Natural killer cell (primary cell): ENCODE measurements at regions not wholly inside any gene's neighbourhood (a gene's known extent, or its start where the extent isn't known, plus 50 kb on each side); places are given as distances from the start of the nearest gene placed in this dataset.

Experiments
- ATAC-seq, 3 donors: fragments of 150-1000 bp in 2 of 3; fragments of 200-7000 bp in 1 of 3; cut with Tn5 transposase; 1 replicate in 1 of 3; 2 replicates in 2 of 3; pipeline ENCODE4 v1.10.0; 2021; ENCODE audit warnings: mild to moderate bottlenecking in 2 of 3, moderate library complexity in 2 of 3
- DNase-seq, 2 donors: peaks; one replicate each; pipeline versions ENCODE4 v3.0.0 to v3.0.0-alpha.2; 2013 to 2021; ENCODE audit warnings: mixed read lengths in 1 of 2
- H3K27ac ChIP-seq: one replicate; pipeline ENCODE4 v1.5.1; 2013; ENCODE audit warnings: mild to moderate bottlenecking, low read length
- H3K27me3 ChIP-seq: one replicate; pipeline ENCODE4 v1.6.1; 2013; ENCODE audit warnings: low read length; ENCODE audit not compliant: control insufficient read depth, insufficient read depth
- H3K36me3 ChIP-seq: one replicate; pipeline ENCODE4 v1.6.1; 2013; ENCODE audit warnings: low read length; ENCODE audit not compliant: control insufficient read depth, insufficient read depth
- H3K4me1 ChIP-seq: one replicate; pipeline ENCODE4 v1.6.1; 2013; ENCODE audit warnings: low read length; ENCODE audit not compliant: control insufficient read depth, insufficient read depth
- H3K4me3 ChIP-seq: one replicate; pipeline ENCODE4 v1.5.1; 2013; ENCODE audit warnings: low read length
- H3K9me3 ChIP-seq: one replicate; pipeline ENCODE4 v1.6.1; 2013; ENCODE audit warnings: low read length; ENCODE audit not compliant: control insufficient read depth, insufficient read depth
- H3K27ac Mint-ChIP-seq, 2 donors: one replicate each; pipeline ENCODE4 v1.8.0; 2022; ENCODE audit warnings: mild to moderate bottlenecking in 2 of 2, mixed read lengths in 2 of 2, moderate library complexity in 1 of 2
- H3K27me3 Mint-ChIP-seq, 2 donors: one replicate each; pipeline ENCODE4 v1.8.0; 2022; ENCODE audit warnings: low read depth in 2 of 2, mixed read lengths in 2 of 2
- H3K36me3 Mint-ChIP-seq: one replicate; pipeline ENCODE4 v1.8.0; 2022; ENCODE audit warnings: mixed read lengths
- H3K4me1 Mint-ChIP-seq, 2 donors: one replicate each; pipeline ENCODE4 v1.8.0; 2022; ENCODE audit warnings: mixed read lengths in 2 of 2
- H3K4me3 Mint-ChIP-seq: one replicate; pipeline ENCODE4 v1.8.0; 2022; ENCODE audit warnings: mild to moderate bottlenecking, moderate library complexity, mixed read lengths
- H3K9me3 Mint-ChIP-seq, 2 donors: one replicate each; pipeline ENCODE4 v1.8.0; 2022; ENCODE audit warnings: mixed read lengths in 2 of 2
- CTCF ChIP-seq: fragments of 200-600 bp; IDR thresholded peaks from one replicate; pipeline ENCODE4 v1.8.0; 2022; ENCODE audit warnings: antibody characterized with exemption
- WGBS: methylation state at CpG from one replicate; pipeline ENCODE4 v1.1.7; 2013; ENCODE audit warnings: missing lambda C conversion rate; ENCODE audit not compliant: insufficient coverage; 5-methylcytosine and 5-hydroxymethylcytosine counted together
- intact Hi-C: fragments of 100-400 bp; cut with micrococcal nuclease; formaldehyde crosslinking; loops from one replicate; pipeline ENCODE4 v1.14.2; 2022

DNA sequence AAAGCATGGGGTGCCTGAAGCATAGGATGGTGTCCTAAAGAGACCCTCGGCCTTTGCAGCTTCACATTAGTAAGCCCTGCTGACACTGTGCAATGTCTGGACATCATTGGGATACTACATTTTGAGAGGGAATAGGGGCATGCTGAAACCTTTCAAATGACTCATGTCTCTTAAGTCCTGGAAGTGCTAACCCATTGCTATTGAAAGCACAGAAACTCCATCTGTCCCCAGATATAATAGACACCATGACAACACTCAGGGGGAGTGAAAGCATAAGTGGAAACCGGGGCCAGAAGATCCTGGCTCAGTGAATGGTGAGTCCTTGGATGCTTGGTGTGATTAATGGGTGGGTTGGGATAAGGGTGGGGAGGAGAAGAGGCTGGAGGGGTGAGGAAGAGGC lies 595.5 kb upstream of the ID2 start:
- no peak overlapping the region for H3K4me3 ChIP-seq
- H3K9me3 ChIP-seq, result no peaks in the 10 kb centered on the region
- intact Hi-C loops, result no loop called here
- TF ChIP-seq CTCF, result no peak
- Mint-ChIP-seq H3K36me3 (no peaks in the 10 kb centered on the region), H3K4me3 (no peak overlapping the region), H3K9me3 (no peaks in the 10 kb centered on the region), H3K27me3 (no peaks in the 10 kb centered on the region), H3K27ac (no peak overlapping the region), H3K4me1 (peaks cover 0 to 11% of the 10 kb centered on the region in 2 donors)
- WGBS, result 91% methylated on average over 2 of the region's 2 CpGs
- H3K27ac ChIP-seq, result no peak overlapping the region
- DNase-seq (no peak), ATAC-seq (no peak)
- H3K27me3 ChIP-seq, result no peaks in the 10 kb centered on the region
- H3K4me1 ChIP-seq, result peaks cover 3% of the 10 kb centered on the region
- H3K36me3 ChIP-seq, result no peaks in the 10 kb centered on the region

- no peak for DNase-seq
- Histone ChIP-seq H3K27me3 (no peaks in the 10 kb centered on the region), H3K4me1 (peaks cover 3% of the 10 kb centered on the region), H3K27ac (no peak overlapping the region), H3K36me3 (no peaks in the 10 kb centered on the region), H3K4me3 (no peak overlapping the region), H3K9me3 (no peaks in the 10 kb centered on the region)
- Mint-ChIP-seq H3K4me3 (no peak overlapping the region), H3K27ac (no peak overlapping the region), H3K36me3 (no peaks in the 10 kb centered on the region), H3K27me3 (no peaks in the 10 kb centered on the region), H3K4me1 (peaks cover 0 to 11% of the 10 kb centered on the region in 2 donors), H3K9me3 (no peaks in the 10 kb centered on the region)
- intact Hi-C loops, result no loop called here
- 93% methylated on average over 3 of the region's 4 CpGs for WGBS
- no peak for TF ChIP-seq CTCF
- ATAC-seq, result no peak
Measured at GRCh38 chr2:8086796-8087479, 594.9 kb upstream of the ID2 start.

GRCh38 chr2:8087480-8087840 lies 594.4 kb upstream of the ID2 start:
- Mint-ChIP-seq H3K27me3 (no peaks in the 10 kb centered on the region), H3K4me1 (peaks cover 0 to 8% of the 10 kb centered on the region in 2 donors), H3K36me3 (no peaks in the 10 kb centered on the region), H3K4me3 (no peak overlapping the region), H3K27ac (peak overlapping the region in 1 of 2 donors; percentile 21), H3K9me3 (no peaks in the 10 kb centered on the region)
- H3K36me3 ChIP-seq, result no peaks in the 10 kb centered on the region
- H3K27ac ChIP-seq, result no peak overlapping the region
- intact Hi-C loops, result no loop called here
- no peak overlapping the region for H3K4me3 ChIP-seq
- H3K4me1 ChIP-seq, result peaks cover 3% of the 10 kb centered on the region
- no peaks in the 10 kb centered on the region for H3K27me3 ChIP-seq
- TF ChIP-seq CTCF, result no peak
- DNase-seq (no peak), ATAC-seq (no peak)
- no peaks in the 10 kb centered on the region for H3K9me3 ChIP-seq
- WGBS, result 96% methylated on average over 3 of the region's 3 CpGs

DNA sequence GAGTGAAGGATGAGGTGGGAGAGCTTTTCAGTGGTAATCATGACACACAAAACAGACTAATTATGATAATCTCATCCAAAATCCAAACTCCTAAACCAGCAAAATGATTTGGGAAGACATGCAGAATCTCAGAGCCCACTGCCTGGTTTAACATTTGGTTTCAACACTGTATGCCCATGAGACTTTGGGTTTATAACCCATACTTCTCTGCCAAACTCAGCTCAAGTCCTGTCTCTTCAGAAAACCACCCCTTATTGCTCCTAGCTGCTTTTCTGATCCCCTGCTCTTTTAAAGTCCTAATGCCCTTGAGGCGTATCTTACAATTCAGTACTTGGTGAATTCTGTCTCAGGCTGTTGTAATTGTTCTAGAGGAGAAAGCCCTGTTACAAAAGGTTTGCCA lies 593.0 kb upstream of the ID2 start:
- DNase-seq (no peak), ATAC-seq (no peak)
- H3K4me1 ChIP-seq, result peaks cover 3% of the 10 kb centered on the region
- Mint-ChIP-seq H3K4me1 (no peaks in the 10 kb centered on the region), H3K36me3 (no peaks in the 10 kb centered on the region), H3K4me3 (no peak overlapping the region), H3K9me3 (no peaks in the 10 kb centered on the region), H3K27me3 (no peaks in the 10 kb centered on the region), H3K27ac (no peak overlapping the region)
- no peak overlapping the region for H3K4me3 ChIP-seq
- no peaks in the 10 kb centered on the region for H3K9me3 ChIP-seq
- no peak for TF ChIP-seq CTCF
- H3K27me3 ChIP-seq, result no peaks in the 10 kb centered on the region
- intact Hi-C loops, result no loop called here
- 100% methylated on average over 1 of the region's 1 CpG for WGBS
- H3K36me3 ChIP-seq, result no peaks in the 10 kb centered on the region
- H3K27ac ChIP-seq, result no peak overlapping the region
